HEK293 (cell line): ENCODE measurements at regions not wholly inside any gene's neighbourhood (a gene's known extent, or its start where the extent isn't known, plus 50 kb on each side); places are given as distances from the start of the nearest gene placed in this dataset.

Experiments
- BCL11A ChIP-seq: fragments of 450-650 bp; formaldehyde crosslinking; IDR thresholded peaks from 2 replicates; pipeline ENCODE4 v1.5.1; 2016; ENCODE audit warnings: low read depth, missing biosample characterization, missing genetic modification characterization
- CTCF ChIP-seq: fragments of 450-650 bp; formaldehyde crosslinking; IDR thresholded peaks from 2 replicates; pipeline ENCODE4 v1.5.1; 2016; ENCODE audit warnings: missing biosample characterization, missing genetic modification characterization
- TCF7L2 ChIP-seq: IDR thresholded peaks from 2 replicates; pipeline ENCODE4 v1.6.1; 2011; ENCODE audit warnings: low read depth, mild to moderate bottlenecking, inconsistent platforms, low read length, moderate library complexity, borderline replicate concordance
- ZBTB8A ChIP-seq: fragments of 450-650 bp; formaldehyde crosslinking; IDR thresholded peaks from 2 replicates; pipeline ENCODE4 v1.5.1; 2016; ENCODE audit warnings: missing biosample characterization, missing genetic modification characterization
- ZFP3 ChIP-seq: fragments of 450-650 bp; formaldehyde crosslinking; IDR thresholded peaks from 2 replicates; pipeline ENCODE4 v1.5.1; 2016; ENCODE audit warnings: low read depth, missing biosample characterization, missing genetic modification characterization
- ZNF211 ChIP-seq: fragments of 450-650 bp; formaldehyde crosslinking; IDR thresholded peaks from 2 replicates; pipeline ENCODE4 v1.5.1; 2016; ENCODE audit warnings: low read depth, missing biosample characterization, missing genetic modification characterization
- ZNF23 ChIP-seq: fragments of 450-650 bp; formaldehyde crosslinking; IDR thresholded peaks from 2 replicates; pipeline ENCODE4 v1.5.1; 2016; ENCODE audit warnings: missing biosample characterization, missing genetic modification characterization, borderline replicate concordance
- ZNF514 ChIP-seq: fragments of 450-650 bp; formaldehyde crosslinking; IDR thresholded peaks from 2 replicates; pipeline ENCODE4 v1.5.1; 2016; ENCODE audit warnings: missing biosample characterization, missing genetic modification characterization
- ZNF610 ChIP-seq: fragments of 450-650 bp; formaldehyde crosslinking; IDR thresholded peaks from 2 replicates; pipeline ENCODE4 v1.5.1; 2016; ENCODE audit warnings: missing biosample characterization, missing genetic modification characterization, borderline replicate concordance
- ZNF621 ChIP-seq: fragments of 450-650 bp; formaldehyde crosslinking; IDR thresholded peaks from 2 replicates; pipeline ENCODE4 v1.5.1; 2017; ENCODE audit warnings: missing biosample characterization, missing genetic modification characterization
- ZNF701 ChIP-seq: fragments of 450-650 bp; formaldehyde crosslinking; IDR thresholded peaks from 2 replicates; pipeline ENCODE4 v1.5.1; 2016; ENCODE audit warnings: missing biosample characterization, missing genetic modification characterization
- ZNF785 ChIP-seq: fragments of 450-650 bp; formaldehyde crosslinking; IDR thresholded peaks from 2 replicates; pipeline ENCODE4 v1.5.1; 2016; ENCODE audit warnings: missing biosample characterization, missing genetic modification characterization
- TF ChIP-seq, protein P1 (sequence below): fragments of 450-650 bp; formaldehyde crosslinking; IDR thresholded peaks from 2 replicates; pipeline ENCODE4 v1.5.1; 2016; ENCODE audit warnings: missing biosample characterization, missing genetic modification characterization
- TF ChIP-seq, protein P2 (sequence below): fragments of 450-650 bp; formaldehyde crosslinking; IDR thresholded peaks from 2 replicates; pipeline ENCODE4 v1.5.1; 2016; ENCODE audit warnings: missing biosample characterization, missing genetic modification characterization

DNA sequence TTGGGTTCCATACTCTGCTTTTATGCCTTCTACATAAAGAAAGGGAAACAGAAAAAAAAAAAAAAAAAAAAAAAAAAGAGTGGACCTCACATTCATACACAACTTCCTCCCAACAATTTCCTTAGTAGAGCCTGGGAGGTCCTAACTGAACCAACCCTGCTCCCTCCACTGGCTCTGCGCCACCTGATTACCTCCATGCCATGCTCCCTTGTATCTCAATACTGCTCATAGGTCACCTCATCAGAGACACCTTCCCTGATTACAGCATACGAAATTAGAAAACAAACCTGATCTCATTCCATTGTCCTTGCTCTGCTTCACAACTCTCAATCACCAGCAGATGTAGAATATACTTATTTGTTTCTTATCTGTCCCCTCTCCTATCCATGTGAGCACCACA lies 134.2 kb upstream of the EYA4 start:
- TF ChIP-seq BCL11A (tag by site-specific recombination) (no peak), CTCF (no peak), ZNF785 (tag by site-specific recombination) (no peak), ZNF23 (tag by site-specific recombination) (no peak), ZNF211 (tag by site-specific recombination) (no peak), ZNF514 (no peak), ZNF610 (tag by site-specific recombination) (no peak), TCF7L2 (no peak), ZNF701 (no peak), ZBTB8A (tag by site-specific recombination) (no peak), ZFP3 (no peak), ZNF621 (tag by site-specific recombination) (no peak)
- TF ChIP-seq, protein P1, sequence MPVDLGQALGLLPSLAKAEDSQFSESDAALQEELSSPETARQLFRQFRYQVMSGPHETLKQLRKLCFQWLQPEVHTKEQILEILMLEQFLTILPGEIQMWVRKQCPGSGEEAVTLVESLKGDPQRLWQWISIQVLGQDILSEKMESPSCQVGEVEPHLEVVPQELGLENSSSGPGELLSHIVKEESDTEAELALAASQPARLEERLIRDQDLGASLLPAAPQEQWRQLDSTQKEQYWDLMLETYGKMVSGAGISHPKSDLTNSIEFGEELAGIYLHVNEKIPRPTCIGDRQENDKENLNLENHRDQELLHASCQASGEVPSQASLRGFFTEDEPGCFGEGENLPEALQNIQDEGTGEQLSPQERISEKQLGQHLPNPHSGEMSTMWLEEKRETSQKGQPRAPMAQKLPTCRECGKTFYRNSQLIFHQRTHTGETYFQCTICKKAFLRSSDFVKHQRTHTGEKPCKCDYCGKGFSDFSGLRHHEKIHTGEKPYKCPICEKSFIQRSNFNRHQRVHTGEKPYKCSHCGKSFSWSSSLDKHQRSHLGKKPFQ (tag by site-specific recombination) = no peak
- TF ChIP-seq, protein P2, sequence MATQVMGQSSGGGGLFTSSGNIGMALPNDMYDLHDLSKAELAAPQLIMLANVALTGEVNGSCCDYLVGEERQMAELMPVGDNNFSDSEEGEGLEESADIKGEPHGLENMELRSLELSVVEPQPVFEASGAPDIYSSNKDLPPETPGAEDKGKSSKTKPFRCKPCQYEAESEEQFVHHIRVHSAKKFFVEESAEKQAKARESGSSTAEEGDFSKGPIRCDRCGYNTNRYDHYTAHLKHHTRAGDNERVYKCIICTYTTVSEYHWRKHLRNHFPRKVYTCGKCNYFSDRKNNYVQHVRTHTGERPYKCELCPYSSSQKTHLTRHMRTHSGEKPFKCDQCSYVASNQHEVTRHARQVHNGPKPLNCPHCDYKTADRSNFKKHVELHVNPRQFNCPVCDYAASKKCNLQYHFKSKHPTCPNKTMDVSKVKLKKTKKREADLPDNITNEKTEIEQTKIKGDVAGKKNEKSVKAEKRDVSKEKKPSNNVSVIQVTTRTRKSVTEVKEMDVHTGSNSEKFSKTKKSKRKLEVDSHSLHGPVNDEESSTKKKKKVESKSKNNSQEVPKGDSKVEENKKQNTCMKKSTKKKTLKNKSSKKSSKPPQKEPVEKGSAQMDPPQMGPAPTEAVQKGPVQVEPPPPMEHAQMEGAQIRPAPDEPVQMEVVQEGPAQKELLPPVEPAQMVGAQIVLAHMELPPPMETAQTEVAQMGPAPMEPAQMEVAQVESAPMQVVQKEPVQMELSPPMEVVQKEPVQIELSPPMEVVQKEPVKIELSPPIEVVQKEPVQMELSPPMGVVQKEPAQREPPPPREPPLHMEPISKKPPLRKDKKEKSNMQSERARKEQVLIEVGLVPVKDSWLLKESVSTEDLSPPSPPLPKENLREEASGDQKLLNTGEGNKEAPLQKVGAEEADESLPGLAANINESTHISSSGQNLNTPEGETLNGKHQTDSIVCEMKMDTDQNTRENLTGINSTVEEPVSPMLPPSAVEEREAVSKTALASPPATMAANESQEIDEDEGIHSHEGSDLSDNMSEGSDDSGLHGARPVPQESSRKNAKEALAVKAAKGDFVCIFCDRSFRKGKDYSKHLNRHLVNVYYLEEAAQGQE (tag by site-specific recombination) = no peak
